Kidney (tissue), 13 donors: ENCODE measurements at regions not wholly inside any gene's neighbourhood (a gene's known extent, or its start where the extent isn't known, plus 50 kb on each side); places are given as distances from the start of the nearest gene placed in this dataset.

ENCODE experiments used
- DNase-seq, 5 donors: peaks; one replicate each; pipeline ENCODE4 v3.0.0-alpha.2; 2013 to 2020
- FAIRE-seq: peaks from 2 replicates; lab custom pipeline; 2012; peaks lifted over from hg19 to GRCh38; lab: Jason Lieb, UNC
- H3K27ac ChIP-seq, 2 donors: one replicate each; pipeline ENCODE4 v1.7.0; 2013; ENCODE audit warnings: low read depth in 2 of 2, low read length in 2 of 2, inconsistent platforms in 1 of 2
- H3K27me3 ChIP-seq: one replicate; pipeline ENCODE4 v1.7.1; 2013; ENCODE audit warnings: low read length, inconsistent platforms; ENCODE audit not compliant: control insufficient read depth, insufficient read depth
- H3K36me3 ChIP-seq, 3 donors: one replicate each; pipeline versions ENCODE4 v1.7.0 to v1.7.1; 2013; ENCODE audit warnings: low read length in 3 of 3, control low read depth in 1 of 3, inconsistent platforms in 1 of 3; ENCODE audit not compliant: insufficient read depth in 3 of 3, control insufficient read depth in 2 of 3
- H3K4me1 ChIP-seq, 3 donors: one replicate each; pipeline versions ENCODE4 v1.7.0 to v1.7.1; 2013; ENCODE audit warnings: low read length in 3 of 3, inconsistent platforms in 1 of 3, low read depth in 1 of 3; ENCODE audit not compliant: control insufficient read depth in 2 of 3, insufficient read depth in 2 of 3
- H3K4me3 ChIP-seq, 3 donors: one replicate each; pipeline versions ENCODE4 v1.7.0 to v1.8.1; 2013; ENCODE audit warnings: low read length in 3 of 3, control low read depth in 1 of 3, inconsistent platforms in 1 of 3
- H3K9ac ChIP-seq, 3 donors: one replicate each; pipeline versions ENCODE4 v1.7.0 to v1.7.1; 2013; ENCODE audit warnings: low read length in 3 of 3, control low read depth in 1 of 3, inconsistent platforms in 1 of 3
- H3K9me3 ChIP-seq, 3 donors: one replicate each; pipeline versions ENCODE4 v1.7.0 to v1.7.1; 2013; ENCODE audit warnings: low read length in 3 of 3, control low read depth in 1 of 3, inconsistent platforms in 1 of 3; ENCODE audit not compliant: control insufficient read depth in 2 of 3, insufficient read depth in 1 of 3
- intact Hi-C: fragments of 100-400 bp; cut with DNase I; formaldehyde crosslinking; loops from one replicate; pipeline ENCODE4 v1.11.1; 2022
- TF ChIP-seq, protein P1 (sequence below): IDR thresholded peaks from 3 replicates; pipeline ENCODE4 v1.5.1; 2012; ENCODE audit warnings: mild to moderate bottlenecking, moderate library complexity, borderline replicate concordance; ENCODE audit not compliant: insufficient read depth; ENCODE audit errors: extremely low read depth
- donor health status: control.
- donor health status: control.
- donor health status: control.
- donor health status: control.
- donor health status: control.
- donor health status: DM: yes; HTN: yes; CAD: no.
- donor health status: Normal renal cell carcinoma (clear cell type).

DNA sequence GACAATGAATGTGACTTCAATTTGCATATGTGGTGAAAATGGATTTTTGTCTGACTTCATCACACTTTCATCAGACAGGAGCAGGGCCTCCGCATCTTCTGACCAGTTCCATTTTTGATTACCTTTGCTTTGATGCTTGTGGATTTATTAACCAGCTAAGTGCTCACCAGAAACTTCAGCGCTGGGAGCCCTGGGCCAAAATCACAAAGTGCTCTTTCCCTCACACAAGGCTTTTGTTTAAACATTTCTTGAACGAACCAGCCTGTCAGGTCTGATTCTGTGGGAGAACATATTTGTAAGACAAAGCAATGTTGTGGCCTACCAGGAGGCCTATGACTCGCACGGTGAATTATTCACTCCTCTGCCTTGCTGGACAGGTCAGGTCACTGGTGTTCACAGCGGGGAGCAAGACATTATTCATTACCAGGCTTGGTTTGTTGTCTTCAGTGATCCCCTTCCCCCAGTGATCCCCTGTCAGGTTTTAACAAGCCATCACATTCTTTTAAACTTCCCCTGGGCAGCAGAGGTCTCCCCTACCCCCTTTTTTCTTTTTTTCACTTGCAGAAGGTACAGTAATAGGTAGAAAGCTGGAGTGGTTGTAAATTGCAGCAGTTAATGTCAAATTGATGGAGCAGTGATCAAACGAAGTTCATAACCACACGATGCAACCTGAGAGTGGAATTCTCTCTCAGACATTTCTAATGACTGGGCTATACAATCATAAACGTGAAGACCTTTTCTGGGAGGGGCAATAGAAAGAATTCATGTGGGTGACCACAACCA lies 167.5 kb upstream of the PRICKLE1 start:
- Histone ChIP-seq H3K4me1 (peaks cover 2 to 5% (median 3%) of the 10 kb centered on the region in 3 donors), H3K4me3 (no peak overlapping the region), H3K27ac (no peak overlapping the region), H3K9me3 (no peaks in the 10 kb centered on the region), H3K36me3 (no peaks in the 10 kb centered on the region), H3K9ac (no peak overlapping the region), H3K27me3 (no peaks in the 10 kb centered on the region)
- TF ChIP-seq, protein P1, sequence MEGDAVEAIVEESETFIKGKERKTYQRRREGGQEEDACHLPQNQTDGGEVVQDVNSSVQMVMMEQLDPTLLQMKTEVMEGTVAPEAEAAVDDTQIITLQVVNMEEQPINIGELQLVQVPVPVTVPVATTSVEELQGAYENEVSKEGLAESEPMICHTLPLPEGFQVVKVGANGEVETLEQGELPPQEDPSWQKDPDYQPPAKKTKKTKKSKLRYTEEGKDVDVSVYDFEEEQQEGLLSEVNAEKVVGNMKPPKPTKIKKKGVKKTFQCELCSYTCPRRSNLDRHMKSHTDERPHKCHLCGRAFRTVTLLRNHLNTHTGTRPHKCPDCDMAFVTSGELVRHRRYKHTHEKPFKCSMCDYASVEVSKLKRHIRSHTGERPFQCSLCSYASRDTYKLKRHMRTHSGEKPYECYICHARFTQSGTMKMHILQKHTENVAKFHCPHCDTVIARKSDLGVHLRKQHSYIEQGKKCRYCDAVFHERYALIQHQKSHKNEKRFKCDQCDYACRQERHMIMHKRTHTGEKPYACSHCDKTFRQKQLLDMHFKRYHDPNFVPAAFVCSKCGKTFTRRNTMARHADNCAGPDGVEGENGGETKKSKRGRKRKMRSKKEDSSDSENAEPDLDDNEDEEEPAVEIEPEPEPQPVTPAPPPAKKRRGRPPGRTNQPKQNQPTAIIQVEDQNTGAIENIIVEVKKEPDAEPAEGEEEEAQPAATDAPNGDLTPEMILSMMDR = no peak
- DNase-seq = peak in 4 of 5 donors; percentile 63 to 82 (median 74)
- intact Hi-C loops = no loop called here
- no peak for FAIRE-seq

DNA sequence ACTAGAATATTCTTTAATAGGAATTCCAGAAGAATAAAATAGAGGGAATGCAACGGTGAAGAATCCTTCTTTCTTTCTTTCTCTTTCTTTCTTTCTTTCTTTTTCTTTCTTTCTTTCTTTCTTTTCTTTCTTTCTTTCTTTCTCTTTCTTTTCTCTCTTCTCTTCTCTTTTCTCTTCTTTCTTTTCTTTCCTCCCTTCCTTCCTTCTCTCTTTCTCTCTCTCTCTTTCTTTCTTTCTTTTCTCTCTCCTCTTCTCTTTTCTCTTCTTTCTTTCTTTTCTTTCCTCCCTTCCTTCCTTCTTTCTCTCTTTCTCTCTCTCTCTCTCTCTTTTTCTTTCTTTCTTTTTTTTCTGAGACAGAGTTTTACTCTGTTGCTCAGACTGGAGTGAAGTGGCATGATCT lies 160.8 kb upstream of the PRICKLE1 start:
- Histone ChIP-seq H3K27ac (no peak overlapping the region), H3K4me3 (no peak overlapping the region), H3K4me1 (no peaks in the 10 kb centered on the region), H3K27me3 (no peaks in the 10 kb centered on the region), H3K36me3 (no peaks in the 10 kb centered on the region), H3K9me3 (peaks cover 0 to 13% (median 0%) of the 10 kb centered on the region in 3 donors), H3K9ac (no peak overlapping the region)
- FAIRE-seq (no peak), DNase-seq (no peak)
- intact Hi-C loops = no loop called here
- TF ChIP-seq, protein P1 = no peak

DNA sequence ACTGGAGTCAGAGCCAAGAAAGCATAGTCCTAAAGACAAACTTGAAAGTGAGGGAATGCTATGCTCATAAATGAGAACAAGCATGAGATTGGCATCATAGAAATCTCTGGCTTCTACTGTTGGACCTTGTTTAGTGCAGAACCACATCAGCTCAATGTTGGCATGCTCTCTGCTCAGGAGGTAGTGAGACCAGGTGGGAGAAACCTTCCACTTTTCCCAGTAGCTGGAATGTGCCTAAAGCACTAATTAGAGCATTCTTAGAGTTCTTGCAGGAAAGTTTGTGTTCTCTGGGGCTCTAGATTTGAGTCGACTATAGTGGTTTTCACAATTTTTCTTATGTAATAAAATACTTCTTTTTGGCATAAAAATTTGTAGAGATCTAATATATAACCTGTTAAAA lies 159.7 kb upstream of the PRICKLE1 start:
- DNase-seq = no peak
- intact Hi-C loops = no loop called here
- no peaks in the 10 kb centered on the region for H3K27me3 ChIP-seq
- H3K4me1 ChIP-seq = no peaks in the 10 kb centered on the region
- no peak overlapping the region for H3K4me3 ChIP-seq
- peaks cover 0 to 13% (median 0%) of the 10 kb centered on the region in 3 donors for H3K9me3 ChIP-seq
- TF ChIP-seq, protein P1 = no peak
- no peak overlapping the region for H3K27ac ChIP-seq
- no peak overlapping the region for H3K9ac ChIP-seq
- no peaks in the 10 kb centered on the region for H3K36me3 ChIP-seq
- FAIRE-seq = no peak
